ENCODE measurements at regions not wholly inside any gene's neighbourhood (a gene's known extent, or its start where the extent isn't known, plus 50 kb on each side); places are given as distances from the start of the nearest gene placed in this dataset.

GRCh38 chr15:31262143-31262530 is 64.5 kb upstream of the KLF13 start:
- no peak for DNase-seq (ENCODE audit: low read depth in 2 of 2)

- no peak for DNase-seq (ENCODE audit: low read depth in 2 of 2)
Measured at GRCh38 chr15:31262901-31263671, 63.5 kb upstream of the KLF13 start.

- peak; percentile 18 to 45 for DNase-seq (ENCODE audit: low read depth in 2 of 2)
Measured at GRCh38 chr15:31263751-31264558, 62.7 kb upstream of the KLF13 start.

- no peak for DNase-seq (ENCODE audit: low read depth in 2 of 2)
Measured at GRCh38 chr15:31264559-31265089, 62.0 kb upstream of the KLF13 start.

- no peak for DNase-seq (ENCODE audit: low read depth in 2 of 2)
Measured at GRCh38 chr15:31265090-31265870, 61.4 kb upstream of the KLF13 start.

- no peak for DNase-seq (ENCODE audit: low read depth in 2 of 2)
Measured at GRCh38 chr15:31265871-31266711, 60.5 kb upstream of the KLF13 start.

GRCh38 chr15:31266712-31267111 is 59.9 kb upstream of the KLF13 start:
- no peak for DNase-seq (ENCODE audit: low read depth in 2 of 2)

- DNase-seq (ENCODE audit: low read depth in 2 of 2) = no peak
Measured at GRCh38 chr15:31267161-31268107, 59.2 kb upstream of the KLF13 start.

GRCh38 chr15:31268108-31268501 is 58.5 kb upstream of the KLF13 start:
- DNase-seq (ENCODE audit: low read depth in 2 of 2) = no peak

- no peak for DNase-seq (ENCODE audit: low read depth in 2 of 2)
Measured at GRCh38 chr15:31268911-31269784, 57.5 kb upstream of the KLF13 start.

GRCh38 chr15:31269816-31270575 is 56.6 kb upstream of the KLF13 start:
- DNase-seq (ENCODE audit: low read depth in 2 of 2) = no peak

- DNase-seq (ENCODE audit: low read depth in 2 of 2) = peak in 1 of 2 donors; percentile 17
Measured at GRCh38 chr15:31270767-31271166, 55.9 kb upstream of the KLF13 start.

- DNase-seq (ENCODE audit: low read depth in 2 of 2) = no peak
Measured at GRCh38 chr15:31271224-31271635, 55.4 kb upstream of the KLF13 start.

- no peak for DNase-seq (ENCODE audit: low read depth in 2 of 2)
Measured at GRCh38 chr15:31271711-31272557, 54.7 kb upstream of the KLF13 start.

- no peak for DNase-seq (ENCODE audit: low read depth in 2 of 2)
Measured at GRCh38 chr15:31272558-31273257, 53.9 kb upstream of the KLF13 start.

- no peak for DNase-seq (ENCODE audit: low read depth in 2 of 2)
Measured at GRCh38 chr15:31273258-31273941, 53.2 kb upstream of the KLF13 start.
